Prostate gland (tissue), 2 donors: ENCODE measurements at regions not wholly inside any gene's neighbourhood (a gene's known extent, or its start where the extent isn't known, plus 50 kb on each side); places are given as distances from the start of the nearest gene placed in this dataset.

Source experiments
- POLR2A ChIP-seq: fragments of 450-650 bp; IDR thresholded peaks from one replicate; pipeline ENCODE4 v1.6.1; 2016; ENCODE audit warnings: antibody characterized with exemption, mild to moderate bottlenecking
- POLR2AphosphoS5 ChIP-seq: sonication (generic); formaldehyde crosslinking; IDR thresholded peaks from one replicate; pipeline ENCODE4 v1.6.1; 2017; ENCODE audit warnings: antibody characterized with exemption
- TF ChIP-seq, protein P1 (sequence below), 4 experiments: fragments of 200-600 bp in 2 of 4; fragments of 450-650 bp in 2 of 4; sonication (generic) in 2 of 4; IDR thresholded peaks; 1 replicate in 3 of 4; 2 replicates in 1 of 4; pipeline ENCODE4 v1.5.1; 2016 to 2019; ENCODE audit warnings: antibody characterized with exemption in 4 of 4, mild to moderate bottlenecking in 2 of 4, moderate library complexity in 2 of 4

DNA sequence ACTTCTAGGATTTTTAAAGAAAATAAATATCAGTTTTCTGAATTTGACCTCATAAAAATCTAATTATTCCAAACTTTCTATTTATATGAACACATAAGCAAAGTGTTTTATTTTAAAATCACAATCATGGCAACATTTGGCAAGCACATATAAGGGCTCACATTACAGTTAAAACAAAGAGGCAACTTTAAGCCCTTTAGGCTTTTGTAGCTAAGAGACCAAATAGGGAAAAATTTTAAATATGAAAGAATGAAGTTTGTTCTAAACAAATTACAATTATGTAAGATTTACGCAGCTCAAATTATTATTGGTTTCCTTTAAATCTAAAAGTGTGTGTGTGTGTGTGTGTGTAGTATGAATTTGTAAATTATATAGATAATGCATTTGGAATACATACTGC lies 267.0 kb downstream of the ZIC4 start:
- TF ChIP-seq, protein P1, sequence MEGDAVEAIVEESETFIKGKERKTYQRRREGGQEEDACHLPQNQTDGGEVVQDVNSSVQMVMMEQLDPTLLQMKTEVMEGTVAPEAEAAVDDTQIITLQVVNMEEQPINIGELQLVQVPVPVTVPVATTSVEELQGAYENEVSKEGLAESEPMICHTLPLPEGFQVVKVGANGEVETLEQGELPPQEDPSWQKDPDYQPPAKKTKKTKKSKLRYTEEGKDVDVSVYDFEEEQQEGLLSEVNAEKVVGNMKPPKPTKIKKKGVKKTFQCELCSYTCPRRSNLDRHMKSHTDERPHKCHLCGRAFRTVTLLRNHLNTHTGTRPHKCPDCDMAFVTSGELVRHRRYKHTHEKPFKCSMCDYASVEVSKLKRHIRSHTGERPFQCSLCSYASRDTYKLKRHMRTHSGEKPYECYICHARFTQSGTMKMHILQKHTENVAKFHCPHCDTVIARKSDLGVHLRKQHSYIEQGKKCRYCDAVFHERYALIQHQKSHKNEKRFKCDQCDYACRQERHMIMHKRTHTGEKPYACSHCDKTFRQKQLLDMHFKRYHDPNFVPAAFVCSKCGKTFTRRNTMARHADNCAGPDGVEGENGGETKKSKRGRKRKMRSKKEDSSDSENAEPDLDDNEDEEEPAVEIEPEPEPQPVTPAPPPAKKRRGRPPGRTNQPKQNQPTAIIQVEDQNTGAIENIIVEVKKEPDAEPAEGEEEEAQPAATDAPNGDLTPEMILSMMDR (IDR thresholded peaks at IDR 0.05), result no peak
- TF ChIP-seq POLR2A, result no peak
- TF ChIP-seq POLR2AphosphoS5, result no peak
